CD4-positive, CD25-positive, alpha-beta regulatory T cell (primary cell): ENCODE measurements at regions not wholly inside any gene's neighbourhood (a gene's known extent, or its start where the extent isn't known, plus 50 kb on each side); places are given as distances from the start of the nearest gene placed in this dataset.
"Not testable (repeated sequence)": the region's sequence is repeated elsewhere in the genome, so short reads cannot be mapped to it uniquely, and the experiment has no call there.

Experiments used
- ATAC-seq, 2 donors: fragments of 150-1000 bp; cut with Tn5 transposase; one replicate each; pipeline ENCODE4 v1.10.0; 2021; ENCODE audit warnings: low read depth in 2 of 2, moderate number of reproducible peaks in 2 of 2, moderate library complexity in 1 of 2
- DNase-seq, 3 donors: peaks; one replicate each; pipeline versions ENCODE4 v3.0.0 to v3.0.0-alpha.2; 2012 to 2022; ENCODE audit warnings: mixed read lengths in 1 of 3
- H3K27ac ChIP-seq: one replicate; pipeline ENCODE4 v1.7.0; 2013; ENCODE audit warnings: mild to moderate bottlenecking, low read length; ENCODE audit not compliant: insufficient read depth, poor library complexity, severe bottlenecking
- H3K27me3 ChIP-seq: one replicate; pipeline ENCODE4 v1.7.0; 2013; ENCODE audit warnings: low read length; ENCODE audit not compliant: control insufficient read depth, insufficient read depth
- H3K36me3 ChIP-seq: one replicate; pipeline ENCODE4 v1.7.0; 2013; ENCODE audit warnings: mild to moderate bottlenecking, low read length, moderate library complexity; ENCODE audit not compliant: control insufficient read depth, insufficient read depth
- H3K4me1 ChIP-seq: 2 replicates; pipeline ENCODE4 v1.7.0; 2013; ENCODE audit warnings: mild to moderate bottlenecking, low read length; ENCODE audit not compliant: insufficient read depth, control insufficient read depth, poor library complexity, severe bottlenecking
- H3K4me3 ChIP-seq: one replicate; pipeline ENCODE4 v1.7.0; 2013; ENCODE audit warnings: low read depth, mild to moderate bottlenecking, low read length, moderate library complexity
- H3K9me3 ChIP-seq, 2 experiments: 1 replicate in 1 of 2; 2 replicates in 1 of 2; pipeline ENCODE4 v1.7.0; 2013; ENCODE audit warnings: low read length in 2 of 2, mild to moderate bottlenecking in 1 of 2, moderate library complexity in 1 of 2; ENCODE audit not compliant: control insufficient read depth in 2 of 2
- H3K27ac Mint-ChIP-seq, 3 donors: one replicate each; pipeline ENCODE4 v1.8.0; 2020 to 2022; ENCODE audit warnings: mild to moderate bottlenecking in 3 of 3, mixed read lengths in 3 of 3, moderate library complexity in 2 of 3
- H3K27me3 Mint-ChIP-seq: one replicate; pipeline ENCODE4 v1.8.0; 2022; ENCODE audit warnings: mild to moderate bottlenecking, mixed read lengths
- H3K36me3 Mint-ChIP-seq: one replicate; pipeline ENCODE4 v1.8.0; 2020; ENCODE audit warnings: mixed read lengths
- H3K4me1 Mint-ChIP-seq, 4 donors: one replicate each; pipeline ENCODE4 v1.8.0; 2020 to 2022; ENCODE audit warnings: mixed read lengths in 4 of 4, mild to moderate bottlenecking in 1 of 4
- H3K4me3 Mint-ChIP-seq, 4 donors: one replicate each; pipeline ENCODE4 v1.8.0; 2020 to 2022; ENCODE audit warnings: mild to moderate bottlenecking in 4 of 4, mixed read lengths in 4 of 4, moderate library complexity in 3 of 4
- H3K9me3 Mint-ChIP-seq, 7 donors: one replicate each; pipeline ENCODE4 v1.8.0; 2020 to 2022; ENCODE audit warnings: mixed read lengths in 7 of 7, mild to moderate bottlenecking in 3 of 7, moderate library complexity in 2 of 7

DNA sequence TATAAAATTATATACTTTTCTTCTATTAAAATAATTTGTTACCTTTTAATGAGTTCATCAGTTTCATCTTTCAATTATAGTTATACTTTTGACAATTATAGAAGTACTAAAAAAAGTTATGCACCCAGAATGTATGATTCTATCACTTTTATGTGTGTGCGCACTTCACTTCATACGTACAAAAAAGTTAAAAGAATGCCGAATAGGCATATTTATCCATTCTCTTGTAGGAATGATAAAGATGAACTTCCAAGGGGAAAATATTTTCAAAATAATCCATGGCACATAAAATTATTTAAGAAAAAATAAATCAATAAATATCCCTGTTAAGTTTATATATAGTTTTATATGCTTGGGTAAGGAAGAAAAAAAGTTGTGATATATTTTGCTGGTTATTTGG, 166.9 kb upstream of the PRSS1 start:
- no peak overlapping the region for H3K27ac Mint-ChIP-seq

DNA sequence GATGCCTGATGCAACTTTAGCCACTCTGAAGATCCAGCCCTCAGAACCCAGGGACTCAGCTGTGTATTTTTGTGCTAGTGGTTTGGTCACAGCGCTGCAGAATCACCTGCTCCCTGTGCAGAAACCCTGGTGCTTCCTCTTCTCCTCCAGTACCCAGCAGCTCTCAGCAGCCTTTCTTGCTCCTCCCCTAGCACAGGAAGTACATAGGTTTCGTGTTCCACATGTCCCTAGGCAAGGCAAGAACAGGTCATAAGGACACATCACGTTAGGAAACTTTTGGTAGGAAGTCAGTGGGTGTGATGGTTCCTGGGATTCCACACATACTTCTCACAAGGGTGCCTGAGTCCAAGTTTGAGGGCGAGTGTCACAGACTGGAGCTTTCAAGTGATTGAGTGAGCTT, 167.9 kb upstream of the PRSS1 start:
- Mint-ChIP-seq H3K9me3 (no peaks in the 10 kb centered on the region), H3K4me1 (peaks cover 12 to 30% (median 17%) of the 10 kb centered on the region in 4 donors), H3K27me3 (no peaks in the 10 kb centered on the region), H3K4me3 (peak overlapping the region in 2 of 4 donors; percentile 12 to 65), H3K27ac (peak overlapping the region; percentile 65 to 81 (median 80)), H3K36me3 (no peaks in the 10 kb centered on the region)
- Histone ChIP-seq H3K27ac (no peak overlapping the region), H3K4me3 (peak overlapping the region; percentile 34), H3K27me3 (no peaks in the 10 kb centered on the region), H3K4me1 (peaks cover 14% of the 10 kb centered on the region), H3K9me3 (no peaks in the 10 kb centered on the region), H3K36me3 (no peaks in the 10 kb centered on the region)
- peak in 2 of 3 donors; percentile 28 to 71 for DNase-seq
- peak; percentile 81 to 82 for ATAC-seq

More for the DNA sequence above, 166.9 kb upstream of the PRSS1 start:
- ATAC-seq (no peak), DNase-seq (no peak)
- Mint-ChIP-seq H3K27me3 (no peaks in the 10 kb centered on the region), H3K36me3 (no peaks in the 10 kb centered on the region), H3K9me3 (no peaks in the 10 kb centered on the region), H3K4me3 (no peak overlapping the region), H3K4me1 (peaks cover 13 to 30% (median 22%) of the 10 kb centered on the region in 4 donors)
- Histone ChIP-seq H3K36me3 (no peaks in the 10 kb centered on the region), H3K27ac (no peak overlapping the region), H3K9me3 (no peaks in the 10 kb centered on the region), H3K4me3 (no peak overlapping the region), H3K4me1 (peaks cover 14% of the 10 kb centered on the region), H3K27me3 (no peaks in the 10 kb centered on the region)

DNA sequence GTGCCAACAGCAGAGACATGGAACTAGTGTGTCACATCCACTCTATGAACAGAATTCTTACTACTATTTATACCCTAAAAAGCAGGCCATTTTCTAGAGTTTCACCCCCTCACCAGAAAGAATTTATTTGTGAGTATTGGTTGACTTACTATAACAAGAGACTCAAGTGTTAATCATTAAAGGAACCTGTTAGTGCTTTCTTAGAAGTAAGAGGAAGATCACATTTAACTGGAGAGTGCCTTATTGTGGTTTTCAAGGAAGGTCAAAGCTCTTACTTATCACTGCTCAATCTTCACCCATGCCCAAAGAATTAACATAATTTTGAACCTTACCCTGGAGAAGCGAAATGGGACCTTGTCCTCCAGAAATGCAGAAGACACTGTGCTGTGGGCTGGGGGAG, 169.3 kb upstream of the PRSS1 start:
- Histone ChIP-seq H3K27me3 (no peaks in the 10 kb centered on the region), H3K9me3 (no peaks in the 10 kb centered on the region), H3K4me1 (peaks cover 14% of the 10 kb centered on the region), H3K36me3 (no peaks in the 10 kb centered on the region), H3K27ac (no peak overlapping the region), H3K4me3 (no peak overlapping the region)
- DNase-seq (peak in 1 of 3 donors; percentile 53), ATAC-seq (no peak)
- Mint-ChIP-seq H3K9me3 (no peaks in the 10 kb centered on the region), H3K4me1 (peaks cover 12 to 30% (median 17%) of the 10 kb centered on the region in 4 donors), H3K4me3 (peak overlapping the region in 1 of 4 donors; percentile 48), H3K27me3 (no peaks in the 10 kb centered on the region), H3K27ac (peak overlapping the region; percentile 65 to 71 (median 66)), H3K36me3 (no peaks in the 10 kb centered on the region)

DNA sequence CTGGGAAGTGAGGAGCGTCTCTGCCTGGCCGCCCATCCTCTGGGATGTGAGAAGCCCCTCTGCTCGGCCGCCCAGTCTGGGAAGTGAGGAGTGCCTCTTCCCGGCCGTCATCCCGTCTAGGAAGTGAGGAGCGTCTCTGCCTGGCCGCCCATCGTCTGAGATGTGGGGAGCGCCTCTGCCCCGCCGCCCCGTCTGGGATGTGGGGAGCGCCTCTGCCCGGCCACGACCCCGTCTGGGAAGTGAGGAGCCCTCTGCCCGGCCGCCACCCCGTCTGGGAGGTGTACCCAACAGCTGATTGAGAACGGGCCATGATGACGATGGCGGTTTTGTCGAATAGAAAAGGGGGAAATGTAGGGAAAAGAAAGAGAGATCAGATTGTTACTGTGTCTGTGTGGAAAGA, 173.9 kb upstream of the PRSS1 start:
- H3K27me3 ChIP-seq, H3K9me3 ChIP-seq, H3K27me3 Mint-ChIP-seq, H3K9me3 Mint-ChIP-seq, DNase-seq, H3K27ac ChIP-seq, H3K27ac Mint-ChIP-seq, H3K4me3 ChIP-seq, H3K4me3 Mint-ChIP-seq, H3K36me3 Mint-ChIP-seq, ATAC-seq, H3K4me1 ChIP-seq, H3K36me3 ChIP-seq: not testable (repeated sequence)
- H3K4me1 Mint-ChIP-seq = peaks cover 5 to 16% (median 9%) of the 10 kb centered on the region in 4 donors

DNA sequence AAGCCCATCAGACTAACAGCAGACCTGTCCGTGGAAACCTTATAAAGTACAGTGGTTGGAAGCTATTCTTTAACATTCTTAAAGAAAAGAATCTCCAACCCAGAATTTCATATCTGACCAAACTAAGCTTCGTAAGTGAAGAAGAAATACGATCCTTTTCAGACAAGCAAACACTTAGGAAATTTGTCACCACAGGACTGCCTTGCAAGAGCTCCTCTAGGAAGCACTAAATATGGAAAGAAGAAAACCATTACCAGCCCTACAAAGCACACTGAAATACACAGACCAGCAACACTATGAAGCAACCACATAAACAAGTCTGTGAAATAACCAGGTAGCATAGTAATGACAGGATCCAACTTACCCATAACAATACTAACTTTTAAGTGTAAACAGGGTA, 177.7 kb upstream of the PRSS1 start:
- Histone ChIP-seq H3K36me3 (no peaks in the 10 kb centered on the region), H3K27me3 (no peaks in the 10 kb centered on the region), H3K27ac (no peak overlapping the region), H3K9me3 (no peaks in the 10 kb centered on the region), H3K4me1 (no peaks in the 10 kb centered on the region), H3K4me3 (no peak overlapping the region)
- ATAC-seq (no peak), DNase-seq (no peak)
- Mint-ChIP-seq H3K4me3 (no peak overlapping the region), H3K27me3 (peaks cover 2% of the 10 kb centered on the region), H3K27ac (no peak overlapping the region), H3K4me1 (peaks cover 0 to 18% (median under 1%) of the 10 kb centered on the region in 4 donors), H3K36me3 (peaks cover 3% of the 10 kb centered on the region), H3K9me3 (peaks cover 0 to 1% (median 0%) of the 10 kb centered on the region in 7 donors)

DNA sequence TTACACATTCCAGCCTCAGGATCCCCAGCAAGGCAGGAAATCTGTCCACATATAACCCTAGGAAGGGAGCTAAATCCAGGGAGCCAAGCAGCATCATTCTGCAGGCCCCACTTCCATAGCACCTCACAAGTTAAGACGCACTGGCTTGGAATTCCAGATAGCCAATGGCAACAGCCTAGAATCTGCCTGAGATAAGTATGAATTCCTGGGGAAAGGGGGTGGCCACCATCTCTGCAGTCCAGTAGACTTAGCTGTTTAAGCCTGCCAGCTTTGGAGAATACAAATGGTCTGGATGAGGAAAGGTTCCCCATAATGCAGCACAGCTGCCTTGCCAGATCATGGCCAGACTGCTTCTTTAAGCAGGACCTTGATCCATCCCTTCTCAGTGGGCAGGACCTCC, 179.4 kb upstream of the PRSS1 start:
- H3K27me3 ChIP-seq = no peaks in the 10 kb centered on the region
- ATAC-seq = no peak
- no peak overlapping the region for H3K27ac ChIP-seq
- no peaks in the 10 kb centered on the region for H3K36me3 ChIP-seq
- no peaks in the 10 kb centered on the region for H3K4me1 ChIP-seq
- H3K9me3 Mint-ChIP-seq = peaks cover 0 to 1% (median 0%) of the 10 kb centered on the region in 7 donors
- DNase-seq = no peak
- H3K4me3 ChIP-seq = no peak overlapping the region
- no peaks in the 10 kb centered on the region for H3K9me3 ChIP-seq
- peaks cover 3% of the 10 kb centered on the region for H3K36me3 Mint-ChIP-seq
- peaks cover 5% of the 10 kb centered on the region for H3K27me3 Mint-ChIP-seq
- H3K27ac Mint-ChIP-seq = no peak overlapping the region
- peaks cover 0 to 20% (median under 1%) of the 10 kb centered on the region in 4 donors for H3K4me1 Mint-ChIP-seq
- H3K4me3 Mint-ChIP-seq = no peak overlapping the region

DNA sequence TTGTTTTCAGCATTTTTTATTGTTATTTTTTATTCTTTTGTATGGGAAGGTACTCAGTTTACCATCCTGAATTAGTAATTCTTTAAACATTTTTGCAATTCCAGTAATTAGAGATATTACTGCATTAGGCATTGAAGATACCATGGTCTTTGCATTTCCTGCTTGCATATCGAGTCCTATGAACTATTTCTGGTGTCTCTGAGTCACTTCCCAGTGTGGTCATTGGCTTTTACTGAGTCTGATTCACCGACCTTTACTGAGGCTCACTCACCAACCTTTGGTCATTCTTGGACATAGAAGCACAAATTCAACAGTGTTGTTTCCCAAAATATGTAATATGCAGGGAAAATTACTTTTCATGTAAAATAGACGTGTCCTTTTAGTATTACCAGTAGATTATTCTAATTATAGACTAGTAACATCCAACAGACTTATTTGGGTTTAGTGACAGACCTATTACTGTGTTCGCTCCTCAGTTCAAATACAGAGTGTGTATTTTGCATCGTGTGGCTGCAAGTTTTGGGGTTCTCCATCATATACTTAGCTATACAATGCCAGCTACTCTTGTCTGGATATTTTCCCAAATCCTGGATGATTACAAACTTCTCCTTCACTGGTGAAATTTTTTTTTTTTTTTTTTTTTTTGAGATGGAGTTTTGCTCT, 180.7 kb upstream of the PRSS1 start:
- Histone ChIP-seq H3K27ac (no peak overlapping the region), H3K36me3 (no peaks in the 10 kb centered on the region), H3K27me3 (no peaks in the 10 kb centered on the region), H3K4me1 (no peaks in the 10 kb centered on the region), H3K4me3 (no peak overlapping the region), H3K9me3 (no peaks in the 10 kb centered on the region)
- H3K9me3 Mint-ChIP-seq = peaks cover 0 to 1% (median 0%) of the 10 kb centered on the region in 7 donors
- peaks cover 3% of the 10 kb centered on the region for H3K36me3 Mint-ChIP-seq
- H3K27me3 Mint-ChIP-seq = peaks cover 5% of the 10 kb centered on the region
- ATAC-seq (no peak), DNase-seq (no peak)
- no peak overlapping the region for H3K27ac Mint-ChIP-seq
- H3K4me1 Mint-ChIP-seq = peaks cover 0 to 20% (median under 1%) of the 10 kb centered on the region in 4 donors
- no peak overlapping the region for H3K4me3 Mint-ChIP-seq
